ENCODE measurements at regions not wholly inside any gene's neighbourhood (a gene's known extent, or its start where the extent isn't known, plus 50 kb on each side); places are given as distances from the start of the nearest gene placed in this dataset.

- no peak for FAIRE-seq
- H4K20me1 ChIP-seq (ENCODE audit: control insufficient read depth, extremely low read depth, insufficient read depth, low read length): no peaks in the 10 kb centered on the region
- no peak for TF ChIP-seq CTCF (optimal IDR thresholded peaks at IDR 0.05 in 1 of 3, IDR thresholded peaks at IDR 0.05 in 1 of 3, conservative IDR thresholded peaks at IDR 0.05 in 1 of 3; ENCODE audit: extremely low read depth in 1 of 3, insufficient read depth in 2 of 3, low read length in 3 of 3)
- no peak for TF ChIP-seq EZH2 (IDR thresholded peaks at IDR 0.05; ENCODE audit: low read length)
These were observed 88.4 kb upstream of the GALNT15 start for GRCh38 chr3:16085884-16086608.

GRCh38 chr3:16086690-16087089 is 87.8 kb upstream of the GALNT15 start:
- Histone ChIP-seq H3K4me1 (ENCODE audit: control insufficient read depth, extremely low read depth, insufficient read depth, low read length) (peaks cover 23% of the 10 kb centered on the region), H3K27ac (ENCODE audit: control insufficient read depth, insufficient read depth, low read length) (no peak overlapping the region), H2AFZ (ENCODE audit: control insufficient read depth, low read length) (no peak overlapping the region), H3K4me2 (ENCODE audit: control insufficient read depth, extremely low read depth, insufficient read depth, low read depth, low read length) (no peak overlapping the region), H3K9me1 (ENCODE audit: control insufficient read depth, extremely low read depth, insufficient read depth, low read length) (no peaks in the 10 kb centered on the region), H3K4me3 (ENCODE audit: control insufficient read depth in 2 of 3, extremely low read depth in 1 of 3, insufficient read depth in 2 of 3, low read depth in 1 of 3, low read length in 3 of 3) (no peak overlapping the region), H3K36me3 (ENCODE audit: control insufficient read depth in 2 of 2, extremely low read depth in 1 of 2, insufficient read depth in 2 of 2, low read length in 2 of 2) (no peaks in the 10 kb centered on the region), H3K27me3 (ENCODE audit: control insufficient read depth, extremely low read depth, insufficient read depth, low read length) (no peaks in the 10 kb centered on the region), H3K79me2 (ENCODE audit: control insufficient read depth, insufficient read depth, low read length) (no peaks in the 10 kb centered on the region), H3K9ac (ENCODE audit: control insufficient read depth, extremely low read depth, insufficient read depth, low read length) (no peak overlapping the region), H4K20me1 (ENCODE audit: control insufficient read depth, extremely low read depth, insufficient read depth, low read length) (no peaks in the 10 kb centered on the region), H3K9me3 (ENCODE audit: control insufficient read depth, low read depth, low read length) (peaks cover 4% of the 10 kb centered on the region)
- DNase-seq (ENCODE audit: low read depth, low spot score): no peak
- no peak for FAIRE-seq
- TF ChIP-seq EZH2 (IDR thresholded peaks at IDR 0.05; ENCODE audit: low read length): no peak
- no peak for TF ChIP-seq CTCF (optimal IDR thresholded peaks at IDR 0.05 in 1 of 3, IDR thresholded peaks at IDR 0.05 in 1 of 3, conservative IDR thresholded peaks at IDR 0.05 in 1 of 3; ENCODE audit: extremely low read depth in 1 of 3, insufficient read depth in 2 of 3, low read length in 3 of 3)
- dilution Hi-C loops (cut with MboI; ENCODE audit: extremely low pct_ligation_motif_present, low sequenced_read_pairs): no loop called here

More at GRCh38 chr3:16085884-16086608, 88.4 kb upstream of the GALNT15 start:
- no peak overlapping the region for H2AFZ ChIP-seq (ENCODE audit: control insufficient read depth, low read length)
- H3K9me3 ChIP-seq (ENCODE audit: control insufficient read depth, low read depth, low read length): peaks cover 9% of the 10 kb centered on the region
- H3K9me1 ChIP-seq (ENCODE audit: control insufficient read depth, extremely low read depth, insufficient read depth, low read length): no peaks in the 10 kb centered on the region
- dilution Hi-C loops (cut with MboI; ENCODE audit: extremely low pct_ligation_motif_present, low sequenced_read_pairs): no loop called here
- no peak overlapping the region for H3K4me3 ChIP-seq (ENCODE audit: control insufficient read depth in 2 of 3, extremely low read depth in 1 of 3, insufficient read depth in 2 of 3, low read depth in 1 of 3, low read length in 3 of 3)
- peaks cover 23% of the 10 kb centered on the region for H3K4me1 ChIP-seq (ENCODE audit: control insufficient read depth, extremely low read depth, insufficient read depth, low read length)
- H3K27me3 ChIP-seq (ENCODE audit: control insufficient read depth, extremely low read depth, insufficient read depth, low read length): no peaks in the 10 kb centered on the region
- no peak overlapping the region for H3K4me2 ChIP-seq (ENCODE audit: control insufficient read depth, extremely low read depth, insufficient read depth, low read depth, low read length)
- no peak for DNase-seq (ENCODE audit: low read depth, low spot score)
- no peaks in the 10 kb centered on the region for H3K79me2 ChIP-seq (ENCODE audit: control insufficient read depth, insufficient read depth, low read length)
- H3K36me3 ChIP-seq (ENCODE audit: control insufficient read depth in 2 of 2, extremely low read depth in 1 of 2, insufficient read depth in 2 of 2, low read length in 2 of 2): no peaks in the 10 kb centered on the region
- no peak overlapping the region for H3K9ac ChIP-seq (ENCODE audit: control insufficient read depth, extremely low read depth, insufficient read depth, low read length)
- no peak overlapping the region for H3K27ac ChIP-seq (ENCODE audit: control insufficient read depth, insufficient read depth, low read length)

Data from keratinocyte (primary cell).